H1 (cell line): ENCODE measurements at regions not wholly inside any gene's neighbourhood (a gene's known extent, or its start where the extent isn't known, plus 50 kb on each side); places are given as distances from the start of the nearest gene placed in this dataset.

Experiments used
- BRCA1 ChIP-seq: IDR thresholded peaks from 2 replicates; pipeline ENCODE4 v1.6.1; 2012; ENCODE audit warnings: low read depth, low read length, improper control_type of control experiment
- CHD1 ChIP-seq: IDR thresholded peaks from 2 replicates; pipeline ENCODE4 v1.6.1; 2012; ENCODE audit warnings: low read depth, low read length, improper control_type of control experiment
- CHD7 ChIP-seq: fragments of 300-600 bp; sonication (generic); IDR thresholded peaks from 2 replicates; pipeline ENCODE4 v1.7.1; 2012; ENCODE audit warnings: low read length, moderate library complexity, mild to moderate bottlenecking, inconsistent platforms; ENCODE audit not compliant: insufficient replicate concordance
- EP300 ChIP-seq, 2 experiments: IDR thresholded peaks; 1 replicate in 1 of 2; 2 replicates in 1 of 2; pipeline ENCODE4 v1.6.1; 2011 to 2012; ENCODE audit warnings: low read depth in 2 of 2, low read length in 2 of 2, mild to moderate bottlenecking in 2 of 2, borderline replicate concordance in 1 of 2, inconsistent platforms in 1 of 2, moderate library complexity in 1 of 2
- GTF2F1 ChIP-seq: IDR thresholded peaks from 2 replicates; pipeline ENCODE4 v1.6.1; 2012; ENCODE audit warnings: low read depth, low read length, improper control_type of control experiment, borderline replicate concordance
- NRF1 ChIP-seq: IDR thresholded peaks from 2 replicates; pipeline ENCODE4 v1.6.1; 2011; ENCODE audit warnings: mild to moderate bottlenecking, low read depth, low read length, improper control_type of control experiment
- POLR2A ChIP-seq, 2 experiments: IDR thresholded peaks; 1 replicate in 1 of 2; 2 replicates in 1 of 2; pipeline ENCODE4 v1.6.1; 2011; ENCODE audit warnings: low read depth in 2 of 2, low read length in 2 of 2, mild to moderate bottlenecking in 2 of 2; ENCODE audit errors: control extremely low read depth in 1 of 2
- RNF2 ChIP-seq: fragments of 200-900, 300-1000 bp; sonication (generic); IDR thresholded peaks from 2 replicates; pipeline ENCODE4 v1.7.1; 2016; ENCODE audit warnings: borderline replicate concordance, low read depth, mild to moderate bottlenecking, antibody characterized with exemption, low read length; ENCODE audit not compliant: poor library complexity, severe bottlenecking; ENCODE audit errors: missing control alignments
- SP1 ChIP-seq: IDR thresholded peaks from 2 replicates; pipeline ENCODE4 v1.6.1; 2011; ENCODE audit warnings: low read depth, low read length
- SRF ChIP-seq: IDR thresholded peaks from 2 replicates; pipeline ENCODE4 v1.6.1; 2011; ENCODE audit warnings: mild to moderate bottlenecking, low read depth, low read length, moderate library complexity

GRCh38 chr10:8323428-8324054, 269.1 kb downstream of the GATA3 start (continued):
- TF ChIP-seq CHD7: no peak
- no peak for TF ChIP-seq SRF
- no peak for TF ChIP-seq CHD1
- TF ChIP-seq POLR2A (IDR thresholded peaks at IDR 0.05; ENCODE audit: control extremely low read depth in 1 of 2, low read depth in 2 of 2, low read length in 2 of 2): no peak
- TF ChIP-seq BRCA1: no peak
- no peak for TF ChIP-seq EP300 (IDR thresholded peaks at IDR 0.05; ENCODE audit: borderline replicate concordance in 1 of 2, low read depth in 2 of 2, low read length in 2 of 2)
- no peak for TF ChIP-seq GTF2F1
- TF ChIP-seq NRF1: no peak
- TF ChIP-seq RNF2: no peak
- no peak for TF ChIP-seq SP1
